Fibroblast of peridontal ligament (primary cell): ENCODE measurements at regions not wholly inside any gene's neighbourhood (a gene's known extent, or its start where the extent isn't known, plus 50 kb on each side); places are given as distances from the start of the nearest gene placed in this dataset.
A peak's percentile ranks its signal among the peaks of the same experiment; 100 is the strongest.

Experiments used
- DNase-seq: peaks from one replicate; pipeline ENCODE4 v3.0.0-alpha.2; 2010; ENCODE audit errors: extremely low read depth

- DNase-seq, result no peak
Observed at GRCh38 chr10:44682507-44682906, 228.6 kb upstream of the TMEM72 start.

- no peak for DNase-seq
Observed at GRCh38 chr10:44684661-44685060, 226.5 kb upstream of the TMEM72 start.

- no peak for DNase-seq
Observed at GRCh38 chr10:44685220-44685619, 225.9 kb upstream of the TMEM72 start.

- no peak for DNase-seq
Observed at GRCh38 chr10:44685747-44686146, 225.4 kb upstream of the TMEM72 start.

- DNase-seq, result peak; percentile 35
Observed at GRCh38 chr10:44689368-44689767, 221.8 kb upstream of the TMEM72 start.

GRCh38 chr10:44696496-44696895 lies 214.6 kb upstream of the TMEM72 start:
- peak; percentile 99 for DNase-seq

- peak; percentile 47 for DNase-seq
Observed at GRCh38 chr10:44697116-44697515, 214.0 kb upstream of the TMEM72 start.

- DNase-seq, result no peak
Observed at GRCh38 chr10:44702531-44702930, 208.6 kb upstream of the TMEM72 start.

GRCh38 chr10:44703241-44704155 lies 207.6 kb upstream of the TMEM72 start:
- DNase-seq, result peak; percentile 79

- DNase-seq, result peak; percentile 68
Observed at GRCh38 chr10:44704616-44705015, 206.5 kb upstream of the TMEM72 start.

GRCh38 chr10:44706745-44707144 lies 204.4 kb upstream of the TMEM72 start:
- peak; percentile 95 for DNase-seq

GRCh38 chr10:44713307-44713706 lies 197.8 kb upstream of the TMEM72 start:
- no peak for DNase-seq

GRCh38 chr10:44714451-44714850 lies 196.7 kb upstream of the TMEM72 start:
- no peak for DNase-seq

- peak; percentile 65 for DNase-seq
Observed at GRCh38 chr10:44715136-44715535, 196.0 kb upstream of the TMEM72 start.

GRCh38 chr10:44716470-44717015 lies 194.6 kb upstream of the TMEM72 start:
- no peak for DNase-seq

- DNase-seq, result no peak
Observed at GRCh38 chr10:44723082-44723481, 188.1 kb upstream of the TMEM72 start.

GRCh38 chr10:44723619-44724325 lies 187.4 kb upstream of the TMEM72 start:
- DNase-seq, result peak; percentile 51

GRCh38 chr10:44724415-44725174 lies 186.5 kb upstream of the TMEM72 start:
- DNase-seq, result peak; percentile 55

- DNase-seq, result peak; percentile 75
Observed at GRCh38 chr10:44725404-44725803, 185.7 kb upstream of the TMEM72 start.

- DNase-seq, result peak; percentile 27
Observed at GRCh38 chr10:44731283-44731682, 179.9 kb upstream of the TMEM72 start.

- no peak for DNase-seq
Observed at GRCh38 chr10:44733501-44734488, 177.3 kb upstream of the TMEM72 start.
